PC-9 (cell line): ENCODE measurements at regions not wholly inside any gene's neighbourhood (a gene's known extent, or its start where the extent isn't known, plus 50 kb on each side); places are given as distances from the start of the nearest gene placed in this dataset.
A peak's percentile ranks its signal among the peaks of the same experiment; 100 is the strongest.

Source experiments
- BruUV-seq: library from RNA; stranded (reverse); fragments of 400-500 nt; replicated peaks from 2 replicates; lab custom pipeline; 2021; lab: Mats Ljungman, UMichigan
- CTCF ChIA-PET: fragments of 300-600 bp; sonication (Branson Sonifier 250); formaldehyde crosslinking; loops from one replicate; lab custom pipeline; 2022; ENCODE audit warnings: antibody characterized with exemption; lab: Charles Lee
- POLR2A ChIA-PET: fragments of 300-600 bp; sonication (Branson Sonifier 250); formaldehyde crosslinking; loops from one replicate; lab custom pipeline; 2022; ENCODE audit warnings: antibody characterized with exemption; ENCODE audit not compliant: unreplicated experiment; lab: Charles Lee
- DNase-seq, 2 experiments: peaks; one replicate each; pipeline versions ENCODE4 v3.0.0 to v3.0.0-alpha.2; 2015 to 2022; ENCODE audit warnings: mixed read lengths in 1 of 2
- H2AFZ ChIP-seq: fragments of 200-600 bp; sonication (generic); 2 replicates; pipeline ENCODE4 v1.8.1; 2017; ENCODE audit warnings: antibody characterized with exemption
- H3F3A ChIP-seq: fragments of 200-600 bp; sonication (generic); 2 replicates; pipeline ENCODE4 v1.8.1; 2017; ENCODE audit warnings: antibody characterized with exemption, mild to moderate bottlenecking, low read depth; ENCODE audit not compliant: insufficient read depth
- H3K27ac ChIP-seq: fragments of 200-600 bp; sonication (generic); 2 replicates; pipeline ENCODE4 v1.6.1; 2016; ENCODE audit warnings: mixed run types
- H3K27me3 ChIP-seq: fragments of 200-600 bp; sonication (generic); 2 replicates; pipeline ENCODE4 v1.6.1; 2016; ENCODE audit warnings: low read depth, mixed run types; ENCODE audit not compliant: insufficient read depth
- H3K36me3 ChIP-seq: fragments of 200-600 bp; sonication (generic); 2 replicates; pipeline ENCODE4 v1.6.1; 2016; ENCODE audit warnings: low read depth, mixed run types
- H3K4me1 ChIP-seq: fragments of 200-600 bp; sonication (generic); replicated peaks from 2 replicates; pipeline ENCODE4 v1.6.1; 2016; ENCODE audit warnings: mixed run types; ENCODE audit not compliant: insufficient read depth
- H3K4me2 ChIP-seq: fragments of 200-600 bp; sonication (generic); 2 replicates; pipeline ENCODE4 v1.6.1; 2017; ENCODE audit warnings: mixed run types
- H3K4me3 ChIP-seq: fragments of 200-600 bp; sonication (generic); 2 replicates; pipeline ENCODE4 v1.6.1; 2016; ENCODE audit warnings: mixed run types
- H3K79me2 ChIP-seq: fragments of 200-600 bp; sonication (generic); 2 replicates; pipeline ENCODE4 v1.6.1; 2017; ENCODE audit warnings: low read depth, mixed run types
- H3K9me2 ChIP-seq: fragments of 200-600 bp; sonication (generic); 2 replicates; pipeline ENCODE4 v1.8.1; 2017; ENCODE audit warnings: mild to moderate bottlenecking; ENCODE audit not compliant: insufficient read depth
- H3K9me3 ChIP-seq: fragments of 200-600 bp; sonication (generic); 2 replicates; pipeline ENCODE4 v1.8.1; 2016; ENCODE audit warnings: low read depth; ENCODE audit not compliant: insufficient read depth
- H4K20me1 ChIP-seq: fragments of 200-600 bp; sonication (generic); 2 replicates; pipeline ENCODE4 v1.8.1; 2017; ENCODE audit not compliant: insufficient read depth
- EZH2 ChIP-seq: fragments of 200-600 bp; sonication (generic); IDR thresholded peaks from 2 replicates; pipeline ENCODE4 v1.8.0; 2017; ENCODE audit warnings: antibody characterized with exemption, low read depth
- intact Hi-C: fragments of 100-400 bp; cut with micrococcal nuclease; formaldehyde crosslinking; loops from one replicate; pipeline ENCODE4 v1.10.0; 2022; ENCODE audit not compliant: unreplicated experiment
- TF ChIP-seq, protein P1 (sequence below): fragments of 200-600 bp; sonication (generic); conservative IDR thresholded peaks from 2 replicates; pipeline ENCODE4 v1.6.1; 2017; ENCODE audit warnings: mixed run types, antibody characterized with exemption, mild to moderate bottlenecking, moderate library complexity

DNA sequence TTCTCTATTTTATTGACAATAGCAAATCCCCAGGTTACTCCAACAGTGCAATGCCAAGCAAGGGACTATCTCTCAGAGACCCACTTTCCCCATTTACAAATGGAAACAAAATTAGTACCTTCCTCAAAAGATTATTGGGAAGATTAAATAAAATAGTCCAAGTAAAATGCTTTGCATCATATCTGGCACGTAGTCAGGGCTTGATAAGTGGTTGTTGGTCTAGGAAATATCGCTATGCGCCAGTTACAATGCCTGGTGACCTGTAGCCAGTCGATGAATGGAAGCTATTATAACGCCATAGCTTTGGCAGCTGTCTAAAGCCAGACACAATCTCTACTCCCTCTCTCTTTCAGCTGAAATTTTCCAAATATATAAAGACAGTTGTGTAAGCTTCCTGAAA, 220.3 kb downstream of the RAP2A start:
- intact Hi-C loops = no loop called here
- POLR2A ChIA-PET = no interaction called here

DNA sequence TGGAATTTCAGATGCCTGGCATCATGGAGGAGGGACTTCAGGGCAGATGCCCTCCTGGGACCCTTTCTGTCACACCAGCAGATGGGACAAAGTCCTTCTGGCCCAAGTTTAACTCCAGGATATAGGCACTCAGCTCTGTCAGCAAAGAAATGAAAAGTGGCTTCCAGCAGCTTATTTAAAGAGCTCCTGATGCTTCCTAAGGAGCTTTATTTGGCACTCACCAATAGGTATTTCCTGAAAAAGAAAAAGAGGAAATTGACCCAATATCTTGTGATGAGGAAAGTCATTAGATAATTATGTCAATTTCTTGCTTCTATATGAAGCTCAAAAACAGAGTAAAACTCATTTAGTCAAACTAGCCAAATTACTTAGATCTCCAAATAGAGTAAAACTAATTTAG, 224.6 kb downstream of the RAP2A start:
- Histone ChIP-seq H2AFZ (no peak overlapping the region), H4K20me1 (no peaks in the 10 kb centered on the region), H3K36me3 (no peaks in the 10 kb centered on the region), H3K4me2 (no peak overlapping the region), H3K9me2 (no peaks in the 10 kb centered on the region), H3K4me1 (no peaks in the 10 kb centered on the region), H3F3A (no peaks in the 10 kb centered on the region), H3K4me3 (no peak overlapping the region), H3K79me2 (no peaks in the 10 kb centered on the region), H3K27me3 (peaks cover 12% of the 10 kb centered on the region; the same call in 1 of the 2 replicates), H3K9me3 (no peaks in the 10 kb centered on the region), H3K27ac (no peak overlapping the region)
- CTCF ChIA-PET = no interaction called here
- intact Hi-C loops = no loop called here
- no TSS peak for BruUV-seq
- POLR2A ChIA-PET = no interaction called here
- no peak for TF ChIP-seq EZH2
- TF ChIP-seq, protein P1, sequence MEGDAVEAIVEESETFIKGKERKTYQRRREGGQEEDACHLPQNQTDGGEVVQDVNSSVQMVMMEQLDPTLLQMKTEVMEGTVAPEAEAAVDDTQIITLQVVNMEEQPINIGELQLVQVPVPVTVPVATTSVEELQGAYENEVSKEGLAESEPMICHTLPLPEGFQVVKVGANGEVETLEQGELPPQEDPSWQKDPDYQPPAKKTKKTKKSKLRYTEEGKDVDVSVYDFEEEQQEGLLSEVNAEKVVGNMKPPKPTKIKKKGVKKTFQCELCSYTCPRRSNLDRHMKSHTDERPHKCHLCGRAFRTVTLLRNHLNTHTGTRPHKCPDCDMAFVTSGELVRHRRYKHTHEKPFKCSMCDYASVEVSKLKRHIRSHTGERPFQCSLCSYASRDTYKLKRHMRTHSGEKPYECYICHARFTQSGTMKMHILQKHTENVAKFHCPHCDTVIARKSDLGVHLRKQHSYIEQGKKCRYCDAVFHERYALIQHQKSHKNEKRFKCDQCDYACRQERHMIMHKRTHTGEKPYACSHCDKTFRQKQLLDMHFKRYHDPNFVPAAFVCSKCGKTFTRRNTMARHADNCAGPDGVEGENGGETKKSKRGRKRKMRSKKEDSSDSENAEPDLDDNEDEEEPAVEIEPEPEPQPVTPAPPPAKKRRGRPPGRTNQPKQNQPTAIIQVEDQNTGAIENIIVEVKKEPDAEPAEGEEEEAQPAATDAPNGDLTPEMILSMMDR = no peak
- no peak for DNase-seq

More for the DNA sequence above, 220.3 kb downstream of the RAP2A start:
- H3K27me3 ChIP-seq = peaks cover 9% of the 10 kb centered on the region; the same call in 1 of the 2 replicates
- H3K4me1 ChIP-seq = no peaks in the 10 kb centered on the region
- no peaks in the 10 kb centered on the region for H3K9me2 ChIP-seq
- no peaks in the 10 kb centered on the region for H4K20me1 ChIP-seq
- CTCF ChIA-PET = no interaction called here
- H3F3A ChIP-seq = no peaks in the 10 kb centered on the region
- TF ChIP-seq, protein P1 = no peak
- no peak for TF ChIP-seq EZH2
- no peak overlapping the region for H3K27ac ChIP-seq
- H3K9me3 ChIP-seq = no peaks in the 10 kb centered on the region
- H3K4me2 ChIP-seq = no peak overlapping the region
- BruUV-seq = no TSS peak
- no peak overlapping the region for H3K4me3 ChIP-seq
- no peak overlapping the region for H2AFZ ChIP-seq
- H3K79me2 ChIP-seq = no peaks in the 10 kb centered on the region
- no peak for DNase-seq
- H3K36me3 ChIP-seq = no peaks in the 10 kb centered on the region

DNA sequence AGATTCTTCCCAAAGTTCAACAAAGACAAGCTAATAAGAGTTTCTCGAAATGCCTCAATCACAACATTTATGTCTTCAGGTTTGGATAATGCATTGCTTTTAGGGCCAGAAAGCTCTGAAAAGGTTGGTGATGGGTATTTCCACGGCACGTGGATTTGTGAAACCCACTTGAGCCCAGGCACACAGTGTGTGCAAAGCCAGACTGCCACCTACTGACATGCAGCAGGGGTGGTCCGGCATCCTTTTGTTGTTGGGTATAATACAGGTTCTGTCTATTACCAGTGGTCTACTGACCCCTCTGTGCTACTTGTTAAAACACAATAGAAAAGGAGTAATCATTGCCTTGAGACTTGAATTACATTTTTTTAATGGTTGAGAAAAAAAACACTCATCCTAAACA, 225.6 kb downstream of the RAP2A start:
- Histone ChIP-seq H3K36me3 (no peaks in the 10 kb centered on the region), H3K4me3 (no peak overlapping the region), H3K27ac (no peak overlapping the region), H3K9me2 (no peaks in the 10 kb centered on the region), H3K4me2 (no peak overlapping the region), H3F3A (no peaks in the 10 kb centered on the region), H4K20me1 (no peaks in the 10 kb centered on the region), H3K27me3 (peaks cover 4% of the 10 kb centered on the region; the same call in 1 of the 2 replicates), H2AFZ (no peak overlapping the region), H3K9me3 (no peaks in the 10 kb centered on the region), H3K79me2 (no peaks in the 10 kb centered on the region), H3K4me1 (no peaks in the 10 kb centered on the region)
- ChIA-PET POLR2A (no interaction called here), CTCF (no interaction called here)
- BruUV-seq = no TSS peak
- no peak for DNase-seq
- intact Hi-C loops = loop anchor here (2.0 kb wide), 1 partner anchor 17 kb away; no protein-coding TSS in a partner anchor
- TF ChIP-seq, protein P1 = peak; percentile 18; the same call in 1 of the 2 replicates
- no peak for TF ChIP-seq EZH2
